DND-41 (cell line): ENCODE measurements at regions not wholly inside any gene's neighbourhood (a gene's known extent, or its start where the extent isn't known, plus 50 kb on each side); places are given as distances from the start of the nearest gene placed in this dataset.

Source experiments
- CTCF ChIP-seq: IDR thresholded peaks from 2 replicates; pipeline ENCODE4 v1.5.1; 2012; ENCODE audit warnings: borderline replicate concordance, low read length, moderate library complexity, mild to moderate bottlenecking; ENCODE audit not compliant: poor library complexity, severe bottlenecking; ENCODE audit errors: extremely low read depth
- EZH2 ChIP-seq: IDR thresholded peaks from 3 replicates; pipeline ENCODE4 v1.6.1; 2012; ENCODE audit warnings: borderline replicate concordance, low read depth, mild to moderate bottlenecking, moderate library complexity, low read length, inconsistent platforms; ENCODE audit not compliant: severe bottlenecking

- TF ChIP-seq CTCF (no peak), EZH2 (no peak)
Observed at GRCh38 chr11:97537407-97538150, 1147.8 kb downstream of the JRKL start.
